K562 (cell line): ENCODE measurements at regions not wholly inside any gene's neighbourhood (a gene's known extent, or its start where the extent isn't known, plus 50 kb on each side); places are given as distances from the start of the nearest gene placed in this dataset.
A peak's percentile ranks its signal among the peaks of the same experiment; 100 is the strongest.

Source experiments
- ATAC-seq: fragments of 200-7000 bp; cut with Tn5 transposase; 3 replicates; pipeline ENCODE4 v1.9.1; 2020; ENCODE audit warnings: moderate library complexity
- BruUV-seq: library from RNA; stranded (reverse); fragments of 400-500 nt; replicated peaks from 2 replicates; lab custom pipeline; 2021; lab: Mats Ljungman, UMichigan
- CTCF ChIA-PET: fragments of 300-600 bp; formaldehyde crosslinking; extraction: SDS; loops from one replicate; lab custom pipeline; 2021; ENCODE audit warnings: low intra/inter-chr PET ratio; lab: Yijun Ruan, JAX
- POLR2A ChIA-PET: fragments of 300-600, 350-650 bp; sonication (Branson Sonifier 250); formaldehyde crosslinking; extraction: SDS; loops from one replicate; lab custom pipeline; 2021; ENCODE audit warnings: antibody characterized with exemption, inconsistent platforms; lab: Yijun Ruan, JAX
- DNase-seq, 4 experiments: peaks; one replicate each; pipeline versions ENCODE4 v3.0.0 to v3.0.0-alpha.2; 2011 to 2018; ENCODE audit warnings: low spot score in 3 of 4, mixed read lengths in 3 of 4; ENCODE audit errors: extremely low read depth in 1 of 4
- FAIRE-seq: peaks from 2 replicates; lab custom pipeline; 2011; peaks lifted over from hg19 to GRCh38; lab: Jason Lieb, UNC
- H2AFZ ChIP-seq: 2 replicates; pipeline ENCODE4 v1.6.0; 2011; ENCODE audit warnings: low read depth, low read length, control low read depth, inconsistent platforms
- H3K27ac ChIP-seq: fragments of 200-600 bp; 3 replicates; pipeline ENCODE4 v1.8.0; 2011; ENCODE audit warnings: low read depth, mild to moderate bottlenecking, control low read depth, inconsistent platforms, low read length, moderate library complexity, mixed read lengths; ENCODE audit errors: extremely low read depth
- H3K27me3 ChIP-seq, 2 experiments: fragments of 300-600 bp in 1 of 2; 2 replicates in 1 of 2; 3 replicates in 1 of 2; pipeline versions ENCODE4 v1.6.0 to v1.8.0; 2011; ENCODE audit warnings: inconsistent platforms in 2 of 2, low read length in 2 of 2, mild to moderate bottlenecking in 1 of 2, mixed read lengths in 1 of 2, moderate library complexity in 1 of 2; ENCODE audit not compliant: control insufficient read depth in 2 of 2, insufficient read depth in 2 of 2
- H3K36me3 ChIP-seq: fragments of 300-600 bp; 3 replicates; pipeline ENCODE4 v1.8.0; 2011; ENCODE audit warnings: mild to moderate bottlenecking, low read length, inconsistent platforms; ENCODE audit not compliant: control insufficient read depth, insufficient read depth
- H3K4me1 ChIP-seq, 2 experiments: fragments of 200-600 bp in 1 of 2; replicated peaks in 1 of 2; 2 replicates in 1 of 2; 3 replicates in 1 of 2; pipeline versions ENCODE4 v1.5.1 to v1.8.0; 2011; ENCODE audit warnings: inconsistent platforms in 2 of 2, low read length in 2 of 2, mild to moderate bottlenecking in 1 of 2, mixed read lengths in 1 of 2, moderate library complexity in 1 of 2; ENCODE audit not compliant: control insufficient read depth in 2 of 2, insufficient read depth in 2 of 2
- H3K4me2 ChIP-seq: 2 replicates; pipeline ENCODE4 v1.6.1; 2011; ENCODE audit warnings: low read length, control low read depth, inconsistent platforms, mixed read lengths; ENCODE audit not compliant: insufficient read depth
- H3K4me3 ChIP-seq: fragments of 200-600 bp; sonication (generic), shearing (Covaris generic); 2 replicates; pipeline ENCODE4 v1.5.1; 2016; ENCODE audit warnings: control low read depth, inconsistent platforms
- H3K79me2 ChIP-seq: fragments of 200-600 bp; 3 replicates; pipeline ENCODE4 v1.8.0; 2011; ENCODE audit warnings: low read length, inconsistent platforms; ENCODE audit not compliant: control insufficient read depth, insufficient read depth
- H3K9ac ChIP-seq, 2 experiments: 2 replicates each; pipeline versions ENCODE4 v1.6.0 to v1.6.1; 2011; ENCODE audit warnings: low read depth in 2 of 2, low read length in 2 of 2, control low read depth in 1 of 2, inconsistent platforms in 1 of 2, mild to moderate bottlenecking in 1 of 2, mixed read lengths in 1 of 2; ENCODE audit not compliant: insufficient read depth in 1 of 2
- H3K9me1 ChIP-seq: one replicate; pipeline ENCODE4 v1.6.0; 2011; ENCODE audit warnings: inconsistent platforms, mild to moderate bottlenecking, low read length, moderate library complexity; ENCODE audit not compliant: control insufficient read depth, insufficient read depth
- H3K9me3 ChIP-seq: replicated peaks from 2 replicates; pipeline ENCODE4 v1.5.1; 2011; ENCODE audit warnings: low read depth, low read length, inconsistent platforms; ENCODE audit not compliant: control insufficient read depth, insufficient read depth
- H4K20me1 ChIP-seq: replicated peaks from 2 replicates; pipeline ENCODE4 v1.6.1; 2011; ENCODE audit warnings: low read length, inconsistent platforms, mixed read lengths; ENCODE audit not compliant: control insufficient read depth, insufficient read depth
- C11orf30 ChIP-seq: fragments of 450-650 bp; IDR thresholded peaks from 2 replicates; pipeline ENCODE4 v1.6.1; 2016; ENCODE audit warnings: low read depth, mild to moderate bottlenecking
- KLF6 ChIP-seq: fragments of 250-450 bp; sonication (Bioruptor Pico); IDR thresholded peaks from 2 replicates; pipeline ENCODE4 v1.4.0; 2020; ENCODE audit warnings: mild to moderate bottlenecking, moderate library complexity, borderline replicate concordance
- MAFF ChIP-seq: IDR thresholded peaks from 2 replicates; pipeline ENCODE4 v1.6.1; 2012; ENCODE audit warnings: low read length, improper control_type of control experiment
- MAFG ChIP-seq: fragments of 450-650 bp; conservative IDR thresholded peaks from 2 replicates; pipeline ENCODE4 v1.6.1; 2016; ENCODE audit warnings: missing genetic modification characterization, missing compliant biosample characterization
- MAFK ChIP-seq: IDR thresholded peaks from 2 replicates; pipeline ENCODE4 v1.6.1; 2011; ENCODE audit warnings: low read length, improper control_type of control experiment
- MCM2 ChIP-seq: fragments of 450-650 bp; IDR thresholded peaks from 2 replicates; pipeline ENCODE4 v1.6.1; 2017; ENCODE audit warnings: low read depth, mild to moderate bottlenecking
- NFE2 ChIP-seq: IDR thresholded peaks from 2 replicates; pipeline ENCODE4 v1.6.1; 2014; ENCODE audit warnings: antibody characterized with exemption, low read depth
- NFIC ChIP-seq: fragments of 450-650 bp; IDR thresholded peaks from 2 replicates; pipeline ENCODE4 v1.6.1; 2017; ENCODE audit warnings: mild to moderate bottlenecking, inconsistent platforms
- NR2C1 ChIP-seq, 2 experiments: fragments of 450-650 bp; IDR thresholded peaks; 2 replicates each; pipeline ENCODE4 v1.6.1; 2017; ENCODE audit warnings: mild to moderate bottlenecking in 2 of 2, antibody characterized with exemption in 1 of 2, inconsistent platforms in 1 of 2, missing compliant biosample characterization in 1 of 2, missing genetic modification characterization in 1 of 2
- RBM39 ChIP-seq: fragments of 200-400 bp; formaldehyde crosslinking; optimal IDR thresholded peaks from 2 replicates; pipeline ENCODE3; 2018; ENCODE audit warnings: low read depth, low read length
- SETDB1 ChIP-seq: IDR thresholded peaks from one replicate; pipeline ENCODE4 v1.6.1; 2012; ENCODE audit warnings: low read length, control low read depth, inconsistent platforms
- SMAD1 ChIP-seq: fragments of 150-350 bp; IDR thresholded peaks from 2 replicates; pipeline ENCODE4 v1.6.1; 2014; ENCODE audit warnings: low read length, low read depth; ENCODE audit not compliant: partially characterized antibody
- TGIF2 ChIP-seq: sonication (generic); formaldehyde crosslinking; IDR thresholded peaks from 2 replicates; pipeline ENCODE4 v1.8.1; 2022; ENCODE audit warnings: mild to moderate bottlenecking, missing genetic modification reagents, moderate library complexity
- ZNF274 ChIP-seq: IDR thresholded peaks from 2 replicates; pipeline ENCODE4 v1.6.1; 2011; ENCODE audit warnings: low read depth, mild to moderate bottlenecking, low read length, moderate library complexity, borderline replicate concordance
- ZNF316 ChIP-seq: fragments of 450-650 bp; IDR thresholded peaks from 2 replicates; pipeline ENCODE4 v1.6.1; 2016
- ZNF780A ChIP-seq: fragments of 250-450 bp; sonication (Bioruptor Pico); IDR thresholded peaks from 2 replicates; pipeline ENCODE4 v1.5.0; 2021; ENCODE audit warnings: mild to moderate bottlenecking
- WGBS: fragments of 100-300 bp; shearing (Covaris generic); methylation state at CpG from one replicate; pipeline ENCODE4 v1.1.6; 2016; ENCODE audit warnings: low coverage, mixed read lengths; ENCODE audit not compliant: insufficient coverage; ENCODE audit errors: missing lambda C conversion rate; 5-methylcytosine and 5-hydroxymethylcytosine counted together
- in situ Hi-C: fragments of 300-500 bp; cut with MboI; formaldehyde crosslinking; loops from 4 replicates; pipeline ENCODE4 v1.15.0; 2018; ENCODE audit warnings: inconsistent platforms, mixed read lengths
- intact Hi-C: fragments of 100-400 bp; cut with micrococcal nuclease; formaldehyde crosslinking; loops from 2 replicates; pipeline ENCODE4 v1.14.2; 2022

GRCh38 chr14:65949711-65950516 lies 536.3 kb upstream of the CCDC196 start:
- H3K9me3 ChIP-seq, result no peaks in the 10 kb centered on the region
- in situ Hi-C loops, result loop anchor here (10.0 to 25.0 kb wide), 2 partner anchors 538 to 785 kb away; partner anchors contain the start of gene FUT8
- no peak overlapping the region for H3K9ac ChIP-seq
- POLR2A ChIA-PET, result interaction anchor here (0.6 to 0.7 kb wide), 3 partner anchors 27 to 539 kb away, joined by 3 read pairs; no protein-coding TSS in a partner anchor
- BruUV-seq, result no TSS peak
- intact Hi-C loops, result loop anchor here (10.0 kb wide), 2 partner anchors 125 to 785 kb away; no protein-coding TSS in a partner anchor
- H2AFZ ChIP-seq, result no peak overlapping the region
- DNase-seq (peak in 3 of 4 experiments; percentile 9 to 64 (median 38)), FAIRE-seq (peak; percentile 78)
- no peak overlapping the region for H3K27ac ChIP-seq
- peaks cover 6% of the 10 kb centered on the region; the same call in 1 of the 2 replicates for H4K20me1 ChIP-seq
- H3K9me1 ChIP-seq, result peaks cover 5% of the 10 kb centered on the region
- H3K27me3 ChIP-seq, result peaks cover 0 to 6% of the 10 kb centered on the region in 2 experiments; a peak in 2 of 5 replicates
- CTCF ChIA-PET, result no interaction called here
- H3K79me2 ChIP-seq, result no peaks in the 10 kb centered on the region
- TF ChIP-seq MAFK (peak; percentile 37; the same call in 1 of the 2 replicates), KLF6 (no peak), RBM39 (no peak), MCM2 (no peak), SMAD1 (no peak), TGIF2 (no peak), MAFF (peak; percentile 41; the same call in 1 of the 2 replicates), SETDB1 (no peak), NFIC (peak; percentile 83), NR2C1 (IDR thresholded peaks at IDR 0.05) (no peak), NR2C1 (tag; IDR thresholded peaks at IDR 0.05) (no peak), C11orf30 (peak; percentile 74), NFE2 (peak; percentile 72), ZNF780A (CRISPR knock-in tag) (no peak), ZNF316 (peak; percentile 48), ZNF274 (no peak), MAFG (0 out of 2 replicates have a peak, but pooled peaks have one; percentile 28)
- TF ChIP-seq, all 486 proteins: peak for 7
- Histone ChIP-seq H3K4me3 (no peak overlapping the region), H3K4me2 (no peak overlapping the region), H3K36me3 (no peaks in the 10 kb centered on the region), H3K4me1 (no peaks in the 10 kb centered on the region)
- 0% methylated on average over 4 of the region's 4 CpGs for WGBS
- peak; percentile 91 for ATAC-seq
